Chondrocyte (in vitro differentiated cells): ENCODE measurements at regions not wholly inside any gene's neighbourhood (a gene's known extent, or its start where the extent isn't known, plus 50 kb on each side); places are given as distances from the start of the nearest gene placed in this dataset.

Source experiments
- DNase-seq: peaks from one replicate; pipeline ENCODE4 v3.0.0; 2021; ENCODE audit warnings: mixed read lengths, low spot score
- H3K27ac Mint-ChIP-seq: one replicate; pipeline ENCODE4 v1.8.0; 2021; ENCODE audit warnings: mild to moderate bottlenecking, moderate library complexity, mixed read lengths; ENCODE audit not compliant: unreplicated experiment
- H3K27me3 Mint-ChIP-seq: 2 replicates; pipeline ENCODE4 v1.8.0; 2021; ENCODE audit warnings: low read depth, mixed read lengths
- H3K36me3 Mint-ChIP-seq: 2 replicates; pipeline ENCODE4 v1.8.0; 2021; ENCODE audit warnings: low read depth, mixed read lengths
- H3K4me1 Mint-ChIP-seq: 2 replicates; pipeline ENCODE4 v1.8.0; 2021; ENCODE audit warnings: low read depth, mild to moderate bottlenecking, mixed read lengths
- H3K4me3 Mint-ChIP-seq: one replicate; pipeline ENCODE4 v1.8.0; 2021; ENCODE audit warnings: mild to moderate bottlenecking, moderate library complexity, mixed read lengths; ENCODE audit not compliant: unreplicated experiment
- H3K9me3 Mint-ChIP-seq: 2 replicates; pipeline ENCODE4 v1.8.0; 2021; ENCODE audit warnings: low read depth, mixed read lengths
- TF ChIP-seq, protein P1 (sequence below): fragments of 200-600 bp; sonication (generic); IDR thresholded peaks from 2 replicates; pipeline ENCODE4 v1.5.0; 2021; ENCODE audit warnings: antibody characterized with exemption, mild to moderate bottlenecking, moderate library complexity

DNA sequence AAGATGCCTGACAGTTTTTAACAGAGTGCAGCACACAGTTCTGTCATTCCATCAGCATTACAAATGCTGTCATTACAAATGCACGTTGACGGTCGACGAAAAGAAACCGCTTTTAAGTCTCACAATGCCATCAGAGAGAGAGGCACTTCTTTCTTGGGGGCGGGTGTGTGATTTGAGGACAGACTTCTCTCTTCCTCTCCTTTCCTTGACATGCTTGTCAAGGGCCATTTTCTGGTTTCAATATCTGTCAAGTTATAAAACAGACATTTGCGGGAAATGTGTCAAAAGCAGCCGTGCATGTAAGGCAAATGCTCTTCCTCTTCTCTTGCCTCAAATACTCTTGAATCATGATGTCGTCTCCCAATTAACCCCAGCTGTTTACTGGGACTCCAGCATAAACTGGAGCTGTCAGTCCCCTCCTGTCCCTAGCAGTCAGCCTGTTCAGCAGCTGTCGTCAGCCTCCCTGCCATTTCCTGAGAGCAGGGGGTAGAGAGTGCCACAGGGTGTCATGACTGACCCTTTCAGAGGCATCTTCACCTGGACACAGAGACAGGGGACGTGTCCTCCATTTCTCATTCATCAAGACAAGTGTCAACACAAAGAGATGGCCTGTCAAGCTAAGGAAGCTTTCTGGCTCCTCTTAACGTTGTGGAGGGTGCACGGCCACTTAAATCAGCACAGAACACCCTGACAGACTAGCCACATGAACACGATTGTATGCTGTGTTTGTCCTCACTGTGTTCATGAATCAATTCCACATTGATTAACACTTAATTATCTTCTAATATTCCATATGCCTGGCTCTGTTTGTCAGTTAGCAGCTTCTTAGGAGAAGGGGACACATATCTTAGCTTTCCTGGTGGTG, 305.4 kb upstream of the RAB6C start:
- no peaks in the 10 kb centered on the region for H3K4me1 Mint-ChIP-seq
- no peaks in the 10 kb centered on the region for H3K9me3 Mint-ChIP-seq
- H3K4me3 Mint-ChIP-seq, result no peak overlapping the region
- H3K36me3 Mint-ChIP-seq, result no peaks in the 10 kb centered on the region
- H3K27me3 Mint-ChIP-seq, result peaks cover 18% of the 10 kb centered on the region
- H3K27ac Mint-ChIP-seq, result no peak overlapping the region
- DNase-seq, result no peak
- TF ChIP-seq, protein P1, sequence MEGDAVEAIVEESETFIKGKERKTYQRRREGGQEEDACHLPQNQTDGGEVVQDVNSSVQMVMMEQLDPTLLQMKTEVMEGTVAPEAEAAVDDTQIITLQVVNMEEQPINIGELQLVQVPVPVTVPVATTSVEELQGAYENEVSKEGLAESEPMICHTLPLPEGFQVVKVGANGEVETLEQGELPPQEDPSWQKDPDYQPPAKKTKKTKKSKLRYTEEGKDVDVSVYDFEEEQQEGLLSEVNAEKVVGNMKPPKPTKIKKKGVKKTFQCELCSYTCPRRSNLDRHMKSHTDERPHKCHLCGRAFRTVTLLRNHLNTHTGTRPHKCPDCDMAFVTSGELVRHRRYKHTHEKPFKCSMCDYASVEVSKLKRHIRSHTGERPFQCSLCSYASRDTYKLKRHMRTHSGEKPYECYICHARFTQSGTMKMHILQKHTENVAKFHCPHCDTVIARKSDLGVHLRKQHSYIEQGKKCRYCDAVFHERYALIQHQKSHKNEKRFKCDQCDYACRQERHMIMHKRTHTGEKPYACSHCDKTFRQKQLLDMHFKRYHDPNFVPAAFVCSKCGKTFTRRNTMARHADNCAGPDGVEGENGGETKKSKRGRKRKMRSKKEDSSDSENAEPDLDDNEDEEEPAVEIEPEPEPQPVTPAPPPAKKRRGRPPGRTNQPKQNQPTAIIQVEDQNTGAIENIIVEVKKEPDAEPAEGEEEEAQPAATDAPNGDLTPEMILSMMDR, result no peak

DNA sequence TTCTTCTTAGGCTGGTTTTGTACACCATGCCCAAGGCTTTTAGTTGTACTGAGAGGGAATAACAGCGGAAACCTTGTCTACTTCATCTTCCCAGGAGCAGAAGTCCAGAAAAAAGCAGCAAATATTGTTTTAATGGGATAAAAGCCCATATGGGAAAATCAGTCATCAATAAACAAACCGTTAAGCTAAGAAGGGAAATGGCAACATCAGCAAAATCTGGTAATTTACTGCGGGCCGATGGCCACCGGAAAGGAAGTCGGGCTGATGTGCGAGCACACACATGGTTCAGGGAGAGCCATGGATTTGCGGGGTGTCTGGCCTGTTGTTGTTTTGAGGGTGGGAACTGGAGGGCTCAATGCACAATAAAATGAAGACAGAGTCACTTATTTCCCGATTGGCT, 300.7 kb upstream of the RAB6C start:
- no peak overlapping the region for H3K27ac Mint-ChIP-seq
- no peaks in the 10 kb centered on the region for H3K9me3 Mint-ChIP-seq
- H3K36me3 Mint-ChIP-seq, result no peaks in the 10 kb centered on the region
- no peak overlapping the region for H3K4me3 Mint-ChIP-seq
- DNase-seq, result no peak
- TF ChIP-seq, protein P1, result no peak
- H3K27me3 Mint-ChIP-seq, result peaks cover 18% of the 10 kb centered on the region
- no peaks in the 10 kb centered on the region for H3K4me1 Mint-ChIP-seq

DNA sequence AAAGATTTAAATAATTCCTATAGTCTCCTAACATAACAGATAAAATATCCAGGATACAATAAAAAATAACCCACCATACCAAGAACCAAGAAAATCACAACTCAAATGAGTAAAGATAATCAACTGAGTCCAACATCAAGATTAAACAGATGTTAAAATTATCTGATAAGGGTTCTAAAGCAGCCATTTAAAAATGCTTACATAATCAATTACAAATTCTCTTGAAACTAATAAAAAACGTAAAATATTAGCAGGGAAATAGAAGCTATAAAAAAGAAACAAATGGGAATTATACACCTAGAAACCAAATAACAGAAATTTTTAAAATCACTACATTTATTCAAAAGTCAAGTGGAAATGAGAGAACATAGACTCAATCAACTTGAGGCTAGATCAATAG, 297.7 kb upstream of the RAB6C start:
- no peaks in the 10 kb centered on the region for H3K9me3 Mint-ChIP-seq
- no peak overlapping the region for H3K27ac Mint-ChIP-seq
- no peaks in the 10 kb centered on the region for H3K4me1 Mint-ChIP-seq
- peaks cover 13% of the 10 kb centered on the region for H3K27me3 Mint-ChIP-seq
- no peak overlapping the region for H3K4me3 Mint-ChIP-seq
- TF ChIP-seq, protein P1, result no peak
- no peak for DNase-seq
- no peaks in the 10 kb centered on the region for H3K36me3 Mint-ChIP-seq

DNA sequence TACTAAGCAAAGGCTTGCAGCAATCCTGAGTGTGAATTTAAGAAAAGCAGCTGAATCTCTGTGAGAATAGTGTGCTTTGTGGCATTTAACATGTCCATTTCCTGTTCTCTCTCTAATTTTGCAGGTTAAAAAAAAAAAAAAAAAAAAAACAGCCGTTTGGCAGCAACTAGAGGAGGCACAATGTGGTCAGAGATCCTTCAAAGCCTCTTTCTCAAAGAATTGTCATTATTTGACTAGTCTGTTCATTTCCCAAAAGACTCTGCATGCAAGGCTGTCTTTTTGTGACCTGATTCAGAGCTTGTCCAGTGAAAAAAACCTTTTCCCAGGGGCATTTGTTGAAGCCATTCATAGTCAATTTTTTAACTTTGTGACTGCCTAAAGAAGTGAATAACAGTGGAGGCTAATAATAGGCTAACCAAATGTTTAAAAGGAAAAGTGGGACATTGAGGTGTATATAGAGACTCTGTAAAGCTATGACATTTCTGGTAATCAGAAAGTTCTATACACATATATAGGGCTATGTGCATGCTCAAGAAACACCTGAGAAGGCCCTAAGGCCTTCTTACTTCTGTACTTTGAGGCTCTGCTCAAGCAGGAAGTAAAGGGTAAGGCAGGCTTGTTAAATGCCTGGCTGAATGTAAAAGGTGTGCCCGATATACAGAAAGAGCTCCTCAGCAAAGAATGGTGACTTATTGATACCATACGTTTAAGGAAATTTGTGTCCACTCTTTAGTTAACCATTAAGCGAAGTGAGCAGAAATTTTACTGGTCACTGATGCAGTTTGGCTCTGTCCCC, 289.6 kb upstream of the RAB6C start:
- Mint-ChIP-seq H3K27me3 (peaks cover 3% of the 10 kb centered on the region), H3K4me3 (no peak overlapping the region), H3K4me1 (no peaks in the 10 kb centered on the region), H3K36me3 (peaks cover 1% of the 10 kb centered on the region), H3K27ac (no peak overlapping the region), H3K9me3 (peaks cover 21% of the 10 kb centered on the region)
- TF ChIP-seq, protein P1, result no peak
- no peak for DNase-seq

DNA sequence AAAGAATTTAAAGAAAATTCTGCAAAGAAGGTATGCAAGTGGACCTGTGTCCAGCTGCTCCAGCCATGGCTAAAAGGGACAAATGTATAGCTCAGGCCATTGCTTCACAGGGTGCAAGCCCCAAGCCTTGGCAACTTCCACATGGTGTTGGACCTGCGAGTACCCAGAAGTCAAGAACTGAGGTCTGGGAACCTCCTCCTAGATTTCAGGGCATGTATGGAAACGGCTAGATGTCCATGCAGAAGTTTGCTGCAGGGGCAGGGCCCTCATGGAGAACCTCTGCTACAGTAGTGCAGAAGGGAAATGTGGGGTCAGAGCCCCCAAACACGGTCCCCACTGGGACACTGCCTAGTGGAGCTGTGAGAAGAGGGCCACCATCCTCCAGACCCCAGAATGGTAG, 284.0 kb upstream of the RAB6C start:
- no peaks in the 10 kb centered on the region for H3K36me3 Mint-ChIP-seq
- TF ChIP-seq, protein P1, result no peak
- H3K9me3 Mint-ChIP-seq, result peaks cover 13% of the 10 kb centered on the region
- H3K27ac Mint-ChIP-seq, result no peak overlapping the region
- no peaks in the 10 kb centered on the region for H3K4me1 Mint-ChIP-seq
- peaks cover 3% of the 10 kb centered on the region for H3K27me3 Mint-ChIP-seq
- no peak for DNase-seq
- no peak overlapping the region for H3K4me3 Mint-ChIP-seq
